ENCODE measurements at regions not wholly inside any gene's neighbourhood (a gene's known extent, or its start where the extent isn't known, plus 50 kb on each side); places are given as distances from the start of the nearest gene placed in this dataset.

DNA sequence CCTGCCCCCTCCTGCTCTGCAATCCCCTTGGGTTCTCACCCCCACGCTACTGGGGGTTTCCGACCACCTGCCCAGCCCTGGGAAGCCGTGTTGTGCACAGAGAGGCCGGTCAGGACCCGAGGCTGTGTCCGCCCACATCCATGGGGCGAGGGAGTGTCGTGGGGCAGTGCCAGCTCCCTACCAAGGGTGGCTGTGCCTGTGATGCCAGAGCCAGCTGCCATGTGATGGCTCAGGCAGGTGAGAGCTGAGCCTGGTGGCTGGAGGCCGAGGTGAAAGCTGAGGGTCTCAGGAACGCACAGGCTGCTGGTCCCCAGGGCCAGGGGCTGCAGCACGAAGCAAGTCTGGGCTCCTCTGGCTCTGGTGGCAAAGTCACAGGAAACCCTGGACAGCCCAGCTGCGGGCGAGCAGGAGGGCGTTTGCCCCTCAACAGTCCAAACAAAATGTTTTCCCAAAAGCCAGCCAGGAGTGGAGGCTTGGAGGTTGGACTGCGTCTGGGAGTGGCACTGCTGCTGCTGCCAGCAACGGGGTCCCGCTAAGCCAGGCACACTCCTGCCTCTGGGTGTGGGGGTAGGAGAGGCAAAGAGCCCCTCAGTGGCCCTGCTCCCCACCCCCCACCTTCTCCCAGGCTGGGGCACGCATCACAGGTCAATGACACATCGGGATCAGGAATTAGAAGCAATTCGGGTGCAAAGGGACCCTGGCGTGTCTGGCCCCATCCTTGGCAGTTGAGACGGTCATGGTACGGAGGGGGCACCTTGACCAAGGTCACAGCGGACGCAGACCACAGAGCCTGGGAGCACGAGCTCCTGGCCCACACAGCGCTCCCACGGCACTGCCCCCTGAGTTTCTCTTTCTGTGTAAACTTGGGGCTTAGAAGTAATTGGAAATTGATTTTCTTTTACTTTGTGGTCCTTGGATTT lies 72.4 kb upstream of the GPC1 start:
- DNase-seq, result no peak

DNA sequence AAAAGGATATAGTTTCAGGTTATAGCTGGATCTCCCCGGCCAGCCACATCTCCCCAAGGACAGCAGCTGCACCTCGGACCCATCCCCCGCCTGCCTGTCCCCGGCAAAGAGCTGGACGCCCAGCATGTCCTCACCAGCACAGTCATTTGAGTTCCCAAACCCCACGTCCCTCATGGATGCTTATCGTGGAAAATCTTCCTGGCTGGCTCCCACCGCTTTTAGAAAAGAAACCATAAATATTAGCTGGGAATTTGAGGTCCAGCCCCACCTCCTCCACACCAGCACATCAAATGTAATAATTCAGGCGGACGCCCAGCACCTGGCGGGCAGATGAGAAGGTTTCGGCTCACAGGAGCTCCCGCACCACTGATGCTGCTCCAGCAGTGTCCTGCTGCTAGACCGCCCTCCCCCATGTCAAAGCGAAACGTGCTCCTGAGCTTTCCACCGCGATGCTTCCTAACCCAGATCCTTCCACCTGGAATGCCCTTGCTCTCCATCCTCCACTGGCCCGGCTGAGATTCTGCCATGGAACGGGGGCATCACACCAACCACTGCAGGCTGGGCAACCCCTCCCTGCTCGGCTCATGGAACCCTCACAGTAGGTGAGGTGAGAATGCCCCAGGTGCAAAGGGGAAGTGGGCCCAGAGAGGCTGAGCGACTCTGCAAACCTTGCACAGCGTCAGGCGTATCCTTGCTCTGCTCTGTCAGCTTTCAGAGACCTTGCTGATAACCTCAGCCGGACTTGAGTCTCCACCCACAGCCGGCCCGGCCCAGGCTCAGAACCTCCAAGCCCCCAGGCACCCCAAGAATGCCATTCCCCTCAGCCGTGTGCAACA lies 71.5 kb upstream of the GPC1 start:
- peak; percentile 30 for DNase-seq

DNA sequence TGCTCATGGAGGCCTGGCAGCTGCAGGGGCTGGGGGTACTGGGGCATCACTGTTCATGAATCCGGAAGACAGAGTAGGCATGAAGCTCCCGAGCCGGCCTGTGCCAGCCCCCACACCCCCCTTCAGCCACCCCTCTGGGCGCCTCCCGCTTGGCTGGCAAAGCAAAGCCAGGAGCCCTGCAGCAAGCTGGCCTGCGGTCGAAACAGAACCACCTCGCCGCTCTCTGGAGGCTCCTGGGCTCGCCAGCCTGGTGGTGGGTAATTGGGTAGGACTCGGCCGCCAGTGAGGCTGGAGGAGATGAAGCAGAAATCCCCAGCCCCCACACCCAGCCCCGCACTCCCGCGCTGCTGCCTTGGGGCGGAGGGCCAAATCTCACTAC lies 70.9 kb upstream of the GPC1 start:
- no peak for DNase-seq

DNA sequence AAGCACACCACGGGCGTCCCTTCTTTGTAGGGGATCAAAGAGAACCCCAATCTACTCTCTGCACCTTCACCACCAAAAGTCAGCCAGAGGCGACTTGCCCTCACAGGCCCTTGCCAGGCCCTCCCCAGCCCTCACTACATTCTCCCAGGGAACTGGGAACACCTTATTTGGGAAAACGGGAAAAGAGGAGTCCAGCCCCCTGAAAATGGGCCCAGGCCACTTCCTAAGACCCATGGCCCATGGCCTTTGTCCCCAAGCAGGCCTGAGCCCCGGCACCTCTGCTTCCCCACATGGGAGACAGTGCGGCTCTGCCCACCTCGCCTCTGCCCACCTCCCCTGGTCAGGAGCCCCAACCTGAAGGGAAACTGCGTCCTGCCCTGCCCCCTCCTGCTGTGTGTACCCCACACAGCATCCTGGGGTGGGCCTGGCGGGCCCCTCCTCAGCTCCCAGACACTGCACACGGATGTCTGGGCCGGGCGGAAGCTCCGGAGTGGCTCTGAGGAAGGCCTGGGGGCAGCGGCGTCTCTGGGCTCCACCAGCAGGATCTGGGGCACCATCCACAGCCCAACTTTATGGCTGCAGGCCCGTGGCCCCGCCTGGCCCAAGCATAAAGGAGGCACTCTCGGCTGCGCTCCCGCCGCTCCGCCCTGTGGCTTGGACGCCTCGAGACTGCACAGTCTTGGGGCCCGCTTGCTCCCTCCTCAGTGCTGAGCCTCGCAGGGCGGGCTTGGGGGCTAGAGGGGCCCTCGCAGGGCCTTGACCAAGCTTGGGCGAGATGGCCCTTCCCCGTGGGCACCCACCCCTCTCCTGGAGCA lies 70.3 kb upstream of the GPC1 start:
- no peak for DNase-seq

DNA sequence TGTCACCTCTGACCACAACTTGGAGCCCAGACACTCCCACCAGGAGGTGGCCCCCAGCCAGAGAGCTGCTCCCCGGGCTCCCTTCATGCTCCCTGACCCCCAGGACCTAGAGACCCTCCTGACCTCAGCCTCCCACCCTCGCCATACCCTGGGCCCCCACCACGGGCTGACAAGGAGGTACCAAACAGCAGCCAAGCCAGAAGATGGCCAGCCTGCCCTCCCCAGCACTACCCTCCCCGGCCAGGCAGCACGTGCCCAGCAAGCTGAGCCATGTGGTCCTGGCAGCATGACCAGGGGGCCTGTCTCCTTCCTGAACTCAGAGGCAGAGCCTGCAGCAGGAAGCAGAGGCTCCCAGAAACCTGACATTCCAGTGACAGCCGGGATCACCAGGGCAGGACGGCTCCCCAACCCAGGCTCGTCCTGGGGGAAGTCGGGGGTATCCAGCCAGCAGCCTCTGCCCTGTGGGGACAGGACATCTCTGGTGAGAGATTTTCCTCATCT lies 69.4 kb upstream of the GPC1 start:
- no peak for DNase-seq

DNA sequence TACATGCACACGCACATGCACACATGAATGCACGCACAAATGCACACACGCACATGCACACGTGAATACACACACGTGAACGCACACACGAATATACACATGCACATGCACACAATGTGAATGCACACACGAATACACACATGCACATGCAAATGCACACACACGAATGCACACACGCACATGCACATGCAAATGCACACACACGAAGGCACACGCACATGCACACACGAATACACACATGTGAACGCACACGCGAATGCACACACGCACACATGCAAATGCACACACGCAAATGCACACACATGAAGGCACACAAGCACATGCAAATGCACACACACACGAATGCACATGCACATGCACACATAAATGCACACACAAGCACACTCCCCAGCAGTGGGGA lies 68.6 kb upstream of the GPC1 start:
- DNase-seq, result no peak

DNA sequence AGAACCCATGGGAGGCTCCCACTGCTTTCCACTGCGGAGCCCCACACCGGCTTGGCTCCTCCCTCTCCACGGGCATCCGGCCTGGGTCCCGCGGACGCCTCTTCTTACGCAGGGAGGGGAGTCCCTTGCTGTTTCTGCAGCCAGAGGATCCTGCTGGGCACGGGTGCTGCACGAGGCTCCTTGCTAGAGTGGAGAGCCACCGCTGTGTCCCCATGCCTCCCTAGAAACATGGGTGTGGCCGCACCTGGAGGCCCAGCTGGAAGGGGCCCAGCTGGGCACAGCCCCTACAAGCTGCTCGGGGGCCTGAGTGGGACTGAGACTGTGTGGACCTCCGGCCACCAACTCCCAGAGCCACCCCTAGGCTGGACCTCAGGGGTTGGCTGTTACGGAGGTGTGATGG lies 67.7 kb upstream of the GPC1 start:
- no peak for DNase-seq

DNA sequence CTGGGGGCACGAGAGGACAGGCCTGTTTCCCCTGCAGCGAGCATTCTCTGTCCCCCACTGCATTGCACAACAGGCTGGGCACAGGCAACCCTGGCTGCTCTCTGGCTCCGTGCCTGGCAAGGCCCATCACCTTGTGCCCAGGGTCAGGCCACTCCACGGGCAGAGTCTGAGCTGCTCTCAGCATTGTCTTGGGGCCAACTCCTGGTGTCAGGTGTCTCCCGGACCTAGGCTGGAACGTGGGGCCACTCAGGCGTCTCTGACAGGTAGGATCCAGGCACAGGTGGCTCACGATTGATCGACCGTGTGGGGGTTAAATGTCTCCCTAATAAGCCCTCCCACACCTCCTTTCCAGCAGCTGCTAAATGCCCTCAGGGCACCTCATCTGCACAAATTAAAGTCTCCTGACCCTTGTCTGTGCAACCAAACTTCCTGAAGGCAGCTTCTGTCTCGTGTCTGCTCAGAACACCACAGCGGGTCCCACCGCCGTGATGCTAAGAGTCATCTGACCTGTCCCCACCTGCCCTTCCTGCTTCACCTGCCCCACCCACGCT lies 66.6 kb upstream of the GPC1 start:
- DNase-seq, result no peak

DNA sequence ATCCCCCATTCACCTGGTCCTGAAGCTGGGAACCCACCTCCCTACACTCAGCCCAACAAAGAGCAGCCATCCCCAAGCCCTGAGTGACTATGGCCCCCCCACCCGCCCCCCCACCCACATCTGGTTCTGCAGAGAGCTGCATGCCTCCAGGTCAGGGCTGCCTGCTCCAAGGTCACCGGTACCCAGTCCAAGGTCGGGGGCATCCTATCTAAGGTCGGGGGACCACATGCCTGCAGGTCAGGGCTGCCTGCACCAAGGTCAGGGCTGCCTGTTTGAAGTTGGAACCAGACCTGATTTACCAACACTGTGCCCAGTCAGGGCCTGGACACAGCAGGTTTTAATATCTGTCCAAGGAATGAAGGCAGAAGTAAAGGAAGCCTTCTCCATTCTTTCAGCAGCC lies 66.1 kb upstream of the GPC1 start:
- no peak for DNase-seq

DNA sequence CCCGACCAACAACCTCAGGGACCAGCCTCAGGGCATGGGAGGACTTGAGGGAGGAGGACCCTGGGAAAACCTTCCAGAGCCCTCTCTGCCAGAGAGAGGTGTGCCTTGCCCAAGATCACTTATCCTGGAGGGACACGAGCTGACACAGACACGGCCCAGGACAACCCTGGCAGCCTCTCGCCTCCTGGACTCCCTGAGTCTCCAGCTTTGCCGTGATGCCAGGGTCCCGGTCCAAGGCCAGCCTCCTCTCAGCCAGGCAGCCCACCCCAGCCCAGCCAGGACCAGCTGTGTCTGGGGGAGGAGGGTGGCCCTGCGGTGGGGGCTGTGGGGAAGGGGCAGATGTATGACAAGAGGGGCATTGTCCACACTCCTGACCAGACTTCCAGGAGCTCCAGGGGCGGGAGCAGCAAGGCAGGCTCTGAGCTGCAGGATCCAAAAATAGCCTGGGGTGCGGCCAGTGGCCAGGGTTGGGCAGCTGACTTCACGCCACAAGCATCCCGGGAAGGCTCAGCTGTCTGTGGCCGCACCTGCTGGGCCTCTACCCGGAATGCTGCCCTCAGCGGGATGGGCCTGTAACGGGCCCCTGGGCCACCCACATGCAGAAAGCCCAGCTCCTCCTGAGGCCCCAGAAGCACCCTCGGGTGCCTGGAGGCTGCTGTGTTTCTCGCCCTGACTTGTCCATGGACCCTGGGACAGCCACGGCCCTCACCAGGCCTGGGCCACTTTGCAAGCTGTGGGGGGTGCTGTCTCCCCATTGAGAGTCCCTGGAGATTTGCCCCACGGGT lies 65.5 kb upstream of the GPC1 start:
- peak; percentile 86 for DNase-seq

DNA sequence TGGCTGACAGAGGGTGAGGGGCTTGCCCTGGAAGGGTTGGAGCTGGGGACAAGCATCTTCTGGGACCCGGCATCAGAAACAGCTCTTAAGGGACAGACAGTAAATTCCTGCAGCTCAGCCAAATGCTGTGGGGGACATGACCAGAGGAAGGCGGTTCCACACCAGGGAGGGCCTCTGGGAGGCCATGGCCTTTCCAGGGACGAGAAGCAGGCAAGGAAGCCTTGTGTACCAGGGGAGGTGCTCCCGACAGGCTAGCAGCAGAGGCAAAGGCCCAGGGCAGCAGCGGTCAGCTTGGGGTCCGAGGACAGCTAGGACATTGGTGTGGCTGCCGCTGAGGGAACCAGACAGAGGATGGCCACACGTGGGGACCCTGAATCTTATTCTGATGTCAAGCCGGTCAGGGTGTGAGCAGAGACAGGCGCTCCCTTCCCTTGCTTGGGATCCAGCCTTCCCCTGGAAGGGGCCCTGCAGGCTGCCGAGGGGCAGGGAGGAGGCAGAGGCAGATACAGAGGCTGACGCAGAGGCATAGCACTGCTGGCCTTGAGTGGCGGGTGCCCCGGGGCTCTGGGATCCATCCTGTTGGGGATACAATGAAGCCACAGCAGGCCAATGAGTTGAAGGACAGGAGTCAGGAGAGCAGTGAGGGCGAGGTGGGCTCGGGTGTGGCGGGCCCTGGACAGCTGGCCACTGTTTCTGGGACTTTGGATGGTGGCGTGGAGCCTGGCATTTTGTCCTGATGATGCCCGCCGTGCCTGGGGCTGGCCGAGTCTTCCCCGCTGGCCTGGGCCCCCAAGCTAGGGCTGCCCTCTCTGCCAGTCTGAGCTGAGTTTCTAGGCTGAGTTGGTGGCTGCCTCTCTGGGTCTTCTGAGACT lies 64.1 kb upstream of the GPC1 start:
- DNase-seq, result no peak

DNA sequence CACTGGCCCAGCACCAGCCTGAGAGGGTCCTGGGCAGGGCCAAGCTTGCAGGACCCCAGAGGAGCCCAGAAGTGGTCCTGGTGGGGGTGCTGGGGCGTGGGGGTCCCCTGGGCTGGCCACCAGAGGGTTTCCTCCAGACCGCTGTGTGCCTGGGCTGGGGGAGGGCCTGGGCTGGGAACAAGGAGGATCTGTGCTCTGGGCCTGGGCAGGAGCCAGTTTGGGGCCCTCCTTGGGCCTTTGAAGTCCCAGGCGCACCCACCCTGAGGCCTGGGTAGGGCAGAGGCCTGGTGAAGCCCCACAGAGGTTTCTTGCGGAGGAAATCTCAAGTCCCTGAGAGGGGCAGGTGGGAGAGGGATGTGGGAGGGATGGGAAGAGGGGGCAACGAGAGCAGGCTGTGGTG lies 63.4 kb upstream of the GPC1 start:
- no peak for DNase-seq

DNA sequence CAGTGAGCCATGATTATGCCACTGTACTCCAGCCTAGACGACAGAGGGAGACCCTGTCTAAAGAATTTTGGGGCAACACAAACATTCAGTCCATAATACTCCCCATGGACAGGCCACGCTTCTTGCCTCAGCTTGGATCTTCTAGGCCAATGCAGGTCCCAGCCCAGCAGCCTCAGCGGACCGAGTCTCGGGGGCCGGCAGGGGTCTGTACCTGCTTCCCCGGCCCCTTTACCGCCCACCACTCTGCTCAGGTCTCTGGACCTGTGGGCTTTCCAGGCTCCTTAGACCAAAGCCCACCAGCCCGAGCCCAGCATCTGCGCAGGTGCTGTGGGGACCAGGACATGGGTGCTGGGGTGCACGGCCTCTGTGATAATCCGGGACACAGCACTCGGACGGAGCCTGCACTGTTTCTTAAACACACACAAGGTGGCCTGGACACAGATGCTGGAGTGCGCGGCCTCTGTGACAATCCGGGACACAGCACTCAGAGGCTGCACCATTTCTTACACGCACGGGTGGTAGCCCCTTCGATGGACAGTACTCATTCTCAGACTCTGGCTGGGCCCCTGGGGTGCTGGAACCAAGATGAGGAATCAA lies 62.1 kb upstream of the GPC1 start:
- DNase-seq, result no peak

DNA sequence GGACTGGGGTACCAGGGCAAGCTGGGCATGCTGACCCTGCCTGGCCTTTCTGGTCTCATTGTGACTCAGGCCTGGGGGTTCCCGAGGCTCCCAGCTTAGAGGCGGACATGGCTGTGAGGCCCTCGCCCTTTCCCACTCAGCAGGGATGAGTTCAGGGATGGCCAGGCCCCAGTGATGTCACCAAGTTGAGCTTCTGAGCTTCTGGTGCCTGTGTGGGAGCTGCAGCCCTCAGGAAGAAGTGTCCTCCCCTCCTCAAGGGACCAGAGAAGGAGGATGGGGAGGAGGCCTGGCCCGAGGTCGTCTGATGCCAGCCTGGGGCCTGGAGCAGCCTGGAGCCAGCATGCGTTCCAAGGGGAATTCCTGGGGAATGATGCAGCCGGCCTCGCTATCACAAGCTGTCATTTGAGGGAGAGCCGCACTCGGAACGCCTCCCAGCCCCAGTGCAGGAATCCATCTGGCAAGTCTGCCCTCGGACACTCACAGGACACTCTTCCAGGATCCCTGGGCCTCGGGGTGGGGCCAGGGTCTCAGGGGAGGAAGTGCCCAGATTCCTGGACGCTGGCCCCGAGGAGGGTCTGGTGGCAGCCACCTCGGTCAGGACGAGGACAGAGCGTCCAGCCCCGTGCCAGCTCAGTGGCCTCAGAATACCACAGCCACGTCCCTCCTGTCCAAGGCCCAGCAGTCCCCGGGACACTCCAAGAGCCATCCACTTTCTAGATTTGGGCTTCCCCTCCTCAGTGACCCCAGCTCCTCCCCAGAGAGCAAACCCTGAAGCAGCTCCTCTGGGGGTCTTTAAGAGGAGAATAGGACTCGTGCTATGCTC lies 61.2 kb upstream of the GPC1 start:
- no peak for DNase-seq

DNA sequence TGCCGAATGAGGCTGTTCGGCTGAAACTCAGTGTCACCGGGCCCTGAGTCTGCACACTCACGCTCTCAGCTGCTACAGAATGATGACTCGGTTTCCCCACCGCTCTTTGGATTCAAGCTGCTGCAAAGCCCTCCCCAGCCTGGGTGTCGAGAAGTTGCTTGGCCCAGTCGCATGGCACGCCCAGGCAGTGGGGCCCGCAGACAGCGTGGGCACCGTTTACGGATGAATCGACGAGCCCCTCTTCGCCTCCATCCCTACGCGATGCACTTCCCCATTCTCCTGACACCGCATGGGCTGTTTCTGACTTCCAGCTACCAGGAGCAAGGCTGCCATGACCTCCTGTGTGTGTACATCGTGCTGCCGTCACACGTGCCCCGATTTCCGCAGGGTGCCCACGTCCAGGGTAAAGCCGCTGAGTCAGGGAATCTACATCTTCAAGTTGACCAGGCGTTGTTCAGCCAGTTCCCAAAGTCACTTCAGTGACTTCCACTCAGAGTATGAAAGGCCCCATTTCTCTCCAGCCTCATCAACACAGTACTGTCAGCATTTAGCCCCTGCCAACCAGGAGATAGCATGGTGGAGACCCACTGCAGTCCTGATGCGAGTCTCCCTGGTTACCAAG lies 60.3 kb upstream of the GPC1 start:
- no peak for DNase-seq

DNA sequence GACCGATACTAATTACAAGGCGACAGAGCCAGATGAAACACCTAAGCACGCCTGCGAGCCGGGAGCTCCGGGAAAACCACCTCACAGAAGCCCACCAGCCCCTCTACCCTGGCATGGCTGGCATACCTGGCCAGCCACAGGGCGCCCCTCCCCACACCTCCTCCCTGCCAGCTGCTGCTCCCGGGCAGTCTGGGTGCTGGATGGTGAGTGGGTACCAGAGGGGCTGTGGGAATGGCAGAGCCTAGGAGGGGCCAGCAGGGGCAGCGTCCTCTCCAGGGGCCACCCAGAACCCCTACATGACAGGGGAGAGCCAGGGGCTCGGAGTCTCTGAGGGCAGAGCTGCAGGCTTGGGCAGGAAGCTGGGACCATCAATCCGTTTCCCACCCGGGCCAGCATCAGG lies 58.7 kb upstream of the GPC1 start:
- DNase-seq, result no peak

DNA sequence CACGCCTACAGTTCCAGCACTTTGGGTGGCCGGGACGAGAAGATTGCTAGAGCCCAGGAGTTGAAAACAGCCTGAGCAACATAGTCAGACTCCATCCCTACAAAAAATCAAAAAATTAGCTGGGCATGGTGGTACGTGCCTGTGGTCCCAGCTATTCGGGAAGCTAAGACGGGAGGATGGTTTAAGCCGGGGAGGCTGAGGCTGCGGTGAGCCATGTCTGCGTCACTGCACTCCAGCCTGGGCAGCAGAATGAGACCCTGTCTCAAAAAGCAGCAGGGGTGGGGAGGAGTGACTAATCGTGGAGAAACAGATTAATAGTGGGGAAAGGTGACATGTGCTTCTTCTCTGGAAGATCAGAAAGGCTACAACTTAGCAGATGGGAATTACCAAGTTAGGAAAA lies 58.1 kb upstream of the GPC1 start:
- no peak for DNase-seq

DNA sequence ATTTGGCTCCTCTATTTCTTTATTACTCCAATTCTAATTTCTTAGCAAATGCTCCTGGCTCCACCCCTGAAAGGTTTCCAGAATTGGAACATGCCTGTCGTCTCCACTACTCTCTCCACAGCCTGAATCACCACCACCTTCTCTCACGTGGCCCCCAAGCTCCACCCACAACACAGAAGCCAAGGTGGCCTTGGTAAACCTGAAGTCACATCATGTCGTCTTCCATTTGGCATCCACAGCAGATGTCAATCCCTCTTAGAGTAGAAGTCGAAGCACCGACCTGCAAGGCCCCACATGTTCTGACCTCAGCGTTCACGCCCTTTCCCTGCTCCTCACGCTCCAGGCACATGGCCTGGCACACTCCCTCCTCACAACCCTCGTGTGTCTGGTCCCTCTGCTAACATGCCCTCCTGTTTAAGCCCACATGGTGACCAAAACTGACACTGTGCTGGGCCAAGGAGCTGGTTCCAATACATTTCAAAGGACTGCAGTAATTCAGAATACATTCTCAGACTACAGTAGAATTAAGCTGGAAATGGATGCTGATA lies 56.3 kb upstream of the GPC1 start:
- no peak for DNase-seq

Measured in hindlimb muscle (tissue), 1 donor.